Nephron (organoid): ENCODE measurements at regions not wholly inside any gene's neighbourhood (a gene's known extent, or its start where the extent isn't known, plus 50 kb on each side); places are given as distances from the start of the nearest gene placed in this dataset.
A peak's percentile ranks its signal among the peaks of the same experiment; 100 is the strongest.

Experiments used
- H3K27ac Mint-ChIP-seq, 3 experiments: 2 replicates each; pipeline ENCODE4 v1.8.0; 2020; ENCODE audit warnings: mixed read lengths in 3 of 3, mild to moderate bottlenecking in 2 of 3, moderate library complexity in 1 of 3
- H3K27me3 Mint-ChIP-seq: 2 replicates; pipeline ENCODE4 v1.8.0; 2021; ENCODE audit warnings: low read depth, mild to moderate bottlenecking, moderate library complexity, mixed read lengths
- H3K36me3 Mint-ChIP-seq: 2 replicates; pipeline ENCODE4 v1.8.0; 2020; ENCODE audit warnings: low read depth, mixed read lengths
- H3K4me1 Mint-ChIP-seq: 2 replicates; pipeline ENCODE4 v1.8.0; 2020; ENCODE audit warnings: mixed read lengths
- H3K4me3 Mint-ChIP-seq, 3 experiments: 2 replicates each; pipeline ENCODE4 v1.8.0; 2020; ENCODE audit warnings: mild to moderate bottlenecking in 3 of 3, mixed read lengths in 3 of 3, moderate library complexity in 2 of 3
- H3K9me3 Mint-ChIP-seq: 2 replicates; pipeline ENCODE4 v1.8.0; 2020; ENCODE audit warnings: mixed read lengths
- CTCF ChIP-seq, 3 experiments: fragments of 200-600 bp; sonication (generic); IDR thresholded peaks; one replicate each; pipeline ENCODE4 v1.5.0; 2021; ENCODE audit warnings: antibody characterized with exemption in 3 of 3; ENCODE audit not compliant: unreplicated experiment in 3 of 3

GRCh38 chr2:64225491-64225890 is 81.3 kb upstream of the PELI1 start:
- H3K27me3 Mint-ChIP-seq, result peaks cover 3% of the 10 kb centered on the region
- H3K27ac Mint-ChIP-seq, result no peak overlapping the region
- no peaks in the 10 kb centered on the region for H3K36me3 Mint-ChIP-seq
- TF ChIP-seq CTCF (IDR thresholded peaks at IDR 0.05; ENCODE audit: unreplicated experiment in 3 of 3), result no peak
- H3K4me1 Mint-ChIP-seq, result peaks cover 64% of the 10 kb centered on the region
- H3K4me3 Mint-ChIP-seq, result no peak overlapping the region
- no peaks in the 10 kb centered on the region for H3K9me3 Mint-ChIP-seq

GRCh38 chr2:64226611-64227010 is 82.4 kb upstream of the PELI1 start:
- Mint-ChIP-seq H3K27ac (no peak overlapping the region), H3K9me3 (no peaks in the 10 kb centered on the region), H3K4me3 (no peak overlapping the region), H3K27me3 (peaks cover 3% of the 10 kb centered on the region), H3K4me1 (peaks cover 61% of the 10 kb centered on the region), H3K36me3 (no peaks in the 10 kb centered on the region)
- TF ChIP-seq CTCF (IDR thresholded peaks at IDR 0.05; ENCODE audit: unreplicated experiment in 3 of 3), result no peak

GRCh38 chr2:64227603-64228125 is 83.4 kb upstream of the PELI1 start:
- peaks cover 3% of the 10 kb centered on the region for H3K27me3 Mint-ChIP-seq
- H3K27ac Mint-ChIP-seq, result peak overlapping the region; percentile 94 to 98 (median 98)
- peak overlapping the region; percentile 86 to 88 (median 88) for H3K4me3 Mint-ChIP-seq
- peaks cover 52% of the 10 kb centered on the region for H3K4me1 Mint-ChIP-seq
- H3K36me3 Mint-ChIP-seq, result no peaks in the 10 kb centered on the region
- no peak for TF ChIP-seq CTCF (IDR thresholded peaks at IDR 0.05; ENCODE audit: unreplicated experiment in 3 of 3)
- H3K9me3 Mint-ChIP-seq, result no peaks in the 10 kb centered on the region

- TF ChIP-seq CTCF (IDR thresholded peaks at IDR 0.05; ENCODE audit: unreplicated experiment in 3 of 3), result no peak
- H3K4me3 Mint-ChIP-seq, result peak overlapping the region; percentile 86 to 88 (median 88)
- H3K27me3 Mint-ChIP-seq, result peaks cover 3% of the 10 kb centered on the region
- H3K4me1 Mint-ChIP-seq, result peaks cover 48% of the 10 kb centered on the region
- H3K9me3 Mint-ChIP-seq, result no peaks in the 10 kb centered on the region
- no peaks in the 10 kb centered on the region for H3K36me3 Mint-ChIP-seq
- peak overlapping the region; percentile 94 to 98 (median 98) for H3K27ac Mint-ChIP-seq
These were observed 84.0 kb upstream of the PELI1 start for GRCh38 chr2:64228126-64228678.

GRCh38 chr2:64228918-64229317 is 84.7 kb upstream of the PELI1 start:
- H3K27ac Mint-ChIP-seq, result peak overlapping the region; percentile 94 to 98 (median 98)
- peaks cover 3% of the 10 kb centered on the region for H3K27me3 Mint-ChIP-seq

More at GRCh38 chr2:64228918-64229317, 84.7 kb upstream of the PELI1 start:
- Mint-ChIP-seq H3K4me1 (peaks cover 51% of the 10 kb centered on the region), H3K9me3 (no peaks in the 10 kb centered on the region), H3K36me3 (no peaks in the 10 kb centered on the region), H3K4me3 (peak overlapping the region; percentile 86 to 88 (median 88))
- TF ChIP-seq CTCF (IDR thresholded peaks at IDR 0.05; ENCODE audit: unreplicated experiment in 3 of 3), result no peak
